ENCODE measurements at regions not wholly inside any gene's neighbourhood (a gene's known extent, or its start where the extent isn't known, plus 50 kb on each side); places are given as distances from the start of the nearest gene placed in this dataset.

GRCh38 chr6:23870496-23870895, 255.5 kb upstream of the NRSN1 start:
- TF ChIP-seq CTCF (IDR thresholded peaks at IDR 0.05) (no peak), POLR2AphosphoS5 (IDR thresholded peaks at IDR 0.05) (no peak), POLR2A (IDR thresholded peaks at IDR 0.05) (no peak)

Data from transverse colon (tissue), 4 donors.